ENCODE measurements at regions not wholly inside any gene's neighbourhood (a gene's known extent, or its start where the extent isn't known, plus 50 kb on each side); places are given as distances from the start of the nearest gene placed in this dataset.

- TF ChIP-seq CTCF (IDR thresholded peaks at IDR 0.05; ENCODE audit: poor library complexity), result no peak
- TF ChIP-seq EZH2 (IDR thresholded peaks at IDR 0.05; ENCODE audit: borderline replicate concordance), result no peak
- no peak for TF ChIP-seq EZH2phosphoT487 (IDR thresholded peaks at IDR 0.05; ENCODE audit: low read depth, severe bottlenecking, unreplicated experiment)
- Histone ChIP-seq H3K4me2 (no peak overlapping the region), H3K79me2 (no peaks in the 10 kb centered on the region), H2AFZ (no peak overlapping the region), H3K27ac (no peak overlapping the region), H3K27me3 (no peaks in the 10 kb centered on the region), H3K4me3 (no peak overlapping the region), H4K20me1 (ENCODE audit: insufficient read depth, poor library complexity, severe bottlenecking) (no peaks in the 10 kb centered on the region), H3K9me3 (ENCODE audit: low read depth) (no peaks in the 10 kb centered on the region), H3K36me3 (replicated peaks; ENCODE audit: insufficient read depth, low read depth) (no peaks in the 10 kb centered on the region), H3K4me1 (ENCODE audit: insufficient read depth) (no peaks in the 10 kb centered on the region), H3K9me2 (replicated peaks; ENCODE audit: insufficient read depth) (no peaks in the 10 kb centered on the region)
- no peak for DNase-seq (ENCODE audit: low spot score)
Observed at GRCh38 chr6:43966374-43966658, 160.9 kb downstream of the MRPL14 start.

GRCh38 chr6:43965628-43966373 is 161.5 kb downstream of the MRPL14 start:
- no peak for DNase-seq (ENCODE audit: low spot score)

GRCh38 chr6:43964659-43965570 is 162.3 kb downstream of the MRPL14 start:
- no peaks in the 10 kb centered on the region for H3K27me3 ChIP-seq
- DNase-seq (ENCODE audit: low spot score), result no peak
- H3K79me2 ChIP-seq, result no peaks in the 10 kb centered on the region
- H3K4me2 ChIP-seq, result no peak overlapping the region
- H4K20me1 ChIP-seq (ENCODE audit: insufficient read depth, poor library complexity, severe bottlenecking), result no peaks in the 10 kb centered on the region
- H3K9me2 ChIP-seq (replicated peaks; ENCODE audit: insufficient read depth), result no peaks in the 10 kb centered on the region
- H3K9me3 ChIP-seq (ENCODE audit: low read depth), result no peaks in the 10 kb centered on the region
- 68% methylated on average over 6 of the region's 6 CpGs for WGBS (ENCODE audit: low lambda C conversion rate, missing lambda C conversion rate)
- no peak overlapping the region for H3K4me3 ChIP-seq
- no peak overlapping the region for H3K27ac ChIP-seq
- no peaks in the 10 kb centered on the region for H3K36me3 ChIP-seq (replicated peaks; ENCODE audit: insufficient read depth, low read depth)
- no peaks in the 10 kb centered on the region for H3K4me1 ChIP-seq (ENCODE audit: insufficient read depth)
- no peak for TF ChIP-seq EZH2 (IDR thresholded peaks at IDR 0.05; ENCODE audit: borderline replicate concordance)
- TF ChIP-seq EZH2phosphoT487 (IDR thresholded peaks at IDR 0.05; ENCODE audit: low read depth, severe bottlenecking, unreplicated experiment), result no peak
- no peak for TF ChIP-seq CTCF (IDR thresholded peaks at IDR 0.05; ENCODE audit: poor library complexity)
- H2AFZ ChIP-seq, result no peak overlapping the region

More at GRCh38 chr6:43965628-43966373, 161.5 kb downstream of the MRPL14 start:
- Histone ChIP-seq H3K36me3 (replicated peaks; ENCODE audit: insufficient read depth, low read depth) (no peaks in the 10 kb centered on the region), H3K4me3 (no peak overlapping the region), H4K20me1 (ENCODE audit: insufficient read depth, poor library complexity, severe bottlenecking) (no peaks in the 10 kb centered on the region), H2AFZ (no peak overlapping the region), H3K4me1 (ENCODE audit: insufficient read depth) (no peaks in the 10 kb centered on the region), H3K9me3 (ENCODE audit: low read depth) (no peaks in the 10 kb centered on the region), H3K4me2 (no peak overlapping the region), H3K79me2 (no peaks in the 10 kb centered on the region), H3K27ac (no peak overlapping the region), H3K9me2 (replicated peaks; ENCODE audit: insufficient read depth) (no peaks in the 10 kb centered on the region), H3K27me3 (no peaks in the 10 kb centered on the region)
- no peak for TF ChIP-seq EZH2phosphoT487 (IDR thresholded peaks at IDR 0.05; ENCODE audit: low read depth, severe bottlenecking, unreplicated experiment)
- no peak for TF ChIP-seq CTCF (IDR thresholded peaks at IDR 0.05; ENCODE audit: poor library complexity)
- 86% methylated on average over 3 of the region's 3 CpGs for WGBS (ENCODE audit: low lambda C conversion rate, missing lambda C conversion rate)

Data from hepatocyte (in vitro differentiated cells).